ENCODE measurements at regions not wholly inside any gene's neighbourhood (a gene's known extent, or its start where the extent isn't known, plus 50 kb on each side); places are given as distances from the start of the nearest gene placed in this dataset.

GRCh38 chr11:70848243-70848750 lies 404.1 kb downstream of the SHANK2 start:
- no peak for DNase-seq (ENCODE audit: low read depth)

GRCh38 chr11:70849031-70849430 lies 403.3 kb downstream of the SHANK2 start:
- DNase-seq (ENCODE audit: low read depth), result no peak

GRCh38 chr11:70851308-70851707 lies 401.1 kb downstream of the SHANK2 start:
- no peak for DNase-seq (ENCODE audit: low read depth)

- DNase-seq (ENCODE audit: low read depth), result no peak
Measured at GRCh38 chr11:70851907-70852306, 400.5 kb downstream of the SHANK2 start.

- DNase-seq (ENCODE audit: low read depth), result no peak
Measured at GRCh38 chr11:70853068-70853769, 399.2 kb downstream of the SHANK2 start.

- no peak for DNase-seq (ENCODE audit: low read depth)
Measured at GRCh38 chr11:70853770-70854108, 398.6 kb downstream of the SHANK2 start.

GRCh38 chr11:70854201-70854600 lies 398.2 kb downstream of the SHANK2 start:
- DNase-seq (ENCODE audit: low read depth), result no peak

GRCh38 chr11:70854901-70855556 lies 397.3 kb downstream of the SHANK2 start:
- DNase-seq (ENCODE audit: low read depth), result no peak

GRCh38 chr11:70857894-70858293 lies 394.5 kb downstream of the SHANK2 start:
- no peak for DNase-seq (ENCODE audit: low read depth)

GRCh38 chr11:70859180-70859579 lies 393.2 kb downstream of the SHANK2 start:
- no peak for DNase-seq (ENCODE audit: low read depth)

- DNase-seq (ENCODE audit: low read depth), result no peak
Measured at GRCh38 chr11:70860888-70861287, 391.5 kb downstream of the SHANK2 start.

- DNase-seq (ENCODE audit: low read depth), result no peak
Measured at GRCh38 chr11:70861559-70861958, 390.8 kb downstream of the SHANK2 start.

- DNase-seq (ENCODE audit: low read depth), result no peak
Measured at GRCh38 chr11:70862093-70862492, 390.3 kb downstream of the SHANK2 start.

- no peak for DNase-seq (ENCODE audit: low read depth)
Measured at GRCh38 chr11:70863186-70863585, 389.2 kb downstream of the SHANK2 start.

GRCh38 chr11:70863993-70864392 lies 388.4 kb downstream of the SHANK2 start:
- no peak for DNase-seq (ENCODE audit: low read depth)

- no peak for DNase-seq (ENCODE audit: low read depth)
Measured at GRCh38 chr11:70865356-70865755, 387.0 kb downstream of the SHANK2 start.

GRCh38 chr11:70866834-70867233 lies 385.5 kb downstream of the SHANK2 start:
- no peak for DNase-seq (ENCODE audit: low read depth)

GRCh38 chr11:70867281-70868047 lies 384.9 kb downstream of the SHANK2 start:
- no peak for DNase-seq (ENCODE audit: low read depth)

- no peak for DNase-seq (ENCODE audit: low read depth)
Measured at GRCh38 chr11:70868341-70868885, 384.0 kb downstream of the SHANK2 start.

- no peak for DNase-seq (ENCODE audit: low read depth)
Measured at GRCh38 chr11:70869054-70869453, 383.3 kb downstream of the SHANK2 start.

GRCh38 chr11:70871881-70872280 lies 380.5 kb downstream of the SHANK2 start:
- no peak for DNase-seq (ENCODE audit: low read depth)

- no peak for DNase-seq (ENCODE audit: low read depth)
Measured at GRCh38 chr11:70872299-70872698, 380.1 kb downstream of the SHANK2 start.

All from stimulated activated CD8-positive, alpha-beta memory T cell treated with anti-CD3 and anti-CD28 coated beads, Interleukin-12 subunit alpha, Interleukin-12 subunit beta, amount 100 ng/mL, for 1 hour (primary cell).